ENCODE measurements at regions not wholly inside any gene's neighbourhood (a gene's known extent, or its start where the extent isn't known, plus 50 kb on each side); places are given as distances from the start of the nearest gene placed in this dataset.

GRCh38 chr12:19867970-19868369 lies 428.7 kb downstream of the AEBP2 start:
- DNase-seq (ENCODE audit: low read depth, low spot score) = no peak

GRCh38 chr12:19869413-19869812 lies 430.1 kb downstream of the AEBP2 start:
- DNase-seq (ENCODE audit: low read depth, low spot score) = no peak

- DNase-seq (ENCODE audit: low read depth, low spot score) = no peak
These were observed 433.6 kb downstream of the AEBP2 start for GRCh38 chr12:19872621-19873540.

GRCh38 chr12:19880076-19880475 lies 440.8 kb downstream of the AEBP2 start:
- no peak for DNase-seq (ENCODE audit: low read depth, low spot score)

- DNase-seq (ENCODE audit: low read depth, low spot score) = no peak
These were observed 441.4 kb downstream of the AEBP2 start for GRCh38 chr12:19880721-19881120.

GRCh38 chr12:19882346-19882745 lies 443.1 kb downstream of the AEBP2 start:
- no peak for DNase-seq (ENCODE audit: low read depth, low spot score)

GRCh38 chr12:19884021-19884492 lies 444.8 kb downstream of the AEBP2 start:
- DNase-seq (ENCODE audit: low read depth, low spot score) = no peak

GRCh38 chr12:19885093-19885812 lies 446.0 kb downstream of the AEBP2 start:
- no peak for DNase-seq (ENCODE audit: low read depth, low spot score)

- DNase-seq (ENCODE audit: low read depth, low spot score) = no peak
These were observed 446.8 kb downstream of the AEBP2 start for GRCh38 chr12:19886065-19886464.

- DNase-seq (ENCODE audit: low read depth, low spot score) = no peak
These were observed 447.4 kb downstream of the AEBP2 start for GRCh38 chr12:19886639-19887064.

- no peak for DNase-seq (ENCODE audit: low read depth, low spot score)
These were observed 450.7 kb downstream of the AEBP2 start for GRCh38 chr12:19890024-19890423.

GRCh38 chr12:19891936-19892591 lies 452.8 kb downstream of the AEBP2 start:
- DNase-seq (ENCODE audit: low read depth, low spot score) = no peak

- DNase-seq (ENCODE audit: low read depth, low spot score) = no peak
These were observed 454.2 kb downstream of the AEBP2 start for GRCh38 chr12:19893514-19893913.

GRCh38 chr12:19894050-19894449 lies 454.8 kb downstream of the AEBP2 start:
- no peak for DNase-seq (ENCODE audit: low read depth, low spot score)

- no peak for DNase-seq (ENCODE audit: low read depth, low spot score)
These were observed 455.5 kb downstream of the AEBP2 start for GRCh38 chr12:19894803-19895202.

GRCh38 chr12:19895246-19896020 lies 456.1 kb downstream of the AEBP2 start:
- no peak for DNase-seq (ENCODE audit: low read depth, low spot score)

GRCh38 chr12:19896041-19896440 lies 456.7 kb downstream of the AEBP2 start:
- DNase-seq (ENCODE audit: low read depth, low spot score) = no peak

GRCh38 chr12:19896534-19896933 lies 457.2 kb downstream of the AEBP2 start:
- DNase-seq (ENCODE audit: low read depth, low spot score) = no peak

- no peak for DNase-seq (ENCODE audit: low read depth, low spot score)
These were observed 458.7 kb downstream of the AEBP2 start for GRCh38 chr12:19897900-19898408.

- DNase-seq (ENCODE audit: low read depth, low spot score) = no peak
These were observed 462.5 kb downstream of the AEBP2 start for GRCh38 chr12:19901841-19902240.

GRCh38 chr12:19904819-19905218 lies 463.5 kb upstream of the PDE3A start:
- DNase-seq (ENCODE audit: low read depth, low spot score) = no peak
